ENCODE measurements at regions not wholly inside any gene's neighbourhood (a gene's known extent, or its start where the extent isn't known, plus 50 kb on each side); places are given as distances from the start of the nearest gene placed in this dataset.

DNA sequence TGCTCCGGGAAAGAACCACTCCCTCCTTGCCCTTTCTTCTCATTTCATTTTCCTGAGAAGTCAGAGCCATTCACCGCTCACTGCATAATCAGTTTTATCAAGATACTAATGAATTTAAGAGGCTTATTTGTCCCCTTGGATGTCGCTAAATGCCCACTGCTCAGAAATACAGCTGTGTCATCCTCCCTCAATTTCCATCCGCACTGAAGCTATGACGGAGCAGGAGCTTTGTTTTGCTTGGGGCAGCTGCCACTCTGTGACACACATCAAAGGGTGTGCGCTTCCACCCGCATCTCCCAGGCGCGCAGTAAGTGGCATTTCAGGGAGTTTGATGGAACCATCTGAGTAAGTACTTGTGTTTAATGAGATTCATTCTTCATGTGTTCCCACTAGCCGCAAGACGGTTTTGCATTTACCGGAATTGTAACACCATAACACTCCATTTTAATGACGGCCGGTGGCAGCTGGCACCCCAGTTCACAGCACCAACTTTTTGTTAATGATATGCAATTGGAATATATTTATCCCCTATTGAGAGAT, 103.8 kb upstream of the PARD3 start:
- Histone ChIP-seq H3K9me3 (ENCODE audit: insufficient read depth, low read length, severe bottlenecking) (peaks cover 5% of the 10 kb centered on the region), H2AFZ (ENCODE audit: low read depth, low read length) (no peak overlapping the region), H3K4me1 (ENCODE audit: insufficient read depth, low read length) (no peaks in the 10 kb centered on the region), H4K20me1 (ENCODE audit: insufficient read depth, low read length) (no peaks in the 10 kb centered on the region), H3K36me3 (ENCODE audit: insufficient read depth, low read length) (no peaks in the 10 kb centered on the region), H3K27ac (ENCODE audit: low read length) (no peak overlapping the region), H3K79me2 (ENCODE audit: insufficient read depth, low read length) (no peaks in the 10 kb centered on the region), H3K4me2 (ENCODE audit: insufficient read depth, low read length) (no peak overlapping the region), H3K9ac (ENCODE audit: low read depth, low read length) (no peak overlapping the region), H3K4me3 (ENCODE audit: low read depth in 1 of 2, low read length in 2 of 2) (no peak overlapping the region), H3K27me3 (ENCODE audit: insufficient read depth, low read length, poor library complexity) (no peaks in the 10 kb centered on the region)
- ATAC-seq (ENCODE audit: insufficient read depth, low read depth), result no peak
- no peak for DNase-seq
- TF ChIP-seq, protein P1, sequence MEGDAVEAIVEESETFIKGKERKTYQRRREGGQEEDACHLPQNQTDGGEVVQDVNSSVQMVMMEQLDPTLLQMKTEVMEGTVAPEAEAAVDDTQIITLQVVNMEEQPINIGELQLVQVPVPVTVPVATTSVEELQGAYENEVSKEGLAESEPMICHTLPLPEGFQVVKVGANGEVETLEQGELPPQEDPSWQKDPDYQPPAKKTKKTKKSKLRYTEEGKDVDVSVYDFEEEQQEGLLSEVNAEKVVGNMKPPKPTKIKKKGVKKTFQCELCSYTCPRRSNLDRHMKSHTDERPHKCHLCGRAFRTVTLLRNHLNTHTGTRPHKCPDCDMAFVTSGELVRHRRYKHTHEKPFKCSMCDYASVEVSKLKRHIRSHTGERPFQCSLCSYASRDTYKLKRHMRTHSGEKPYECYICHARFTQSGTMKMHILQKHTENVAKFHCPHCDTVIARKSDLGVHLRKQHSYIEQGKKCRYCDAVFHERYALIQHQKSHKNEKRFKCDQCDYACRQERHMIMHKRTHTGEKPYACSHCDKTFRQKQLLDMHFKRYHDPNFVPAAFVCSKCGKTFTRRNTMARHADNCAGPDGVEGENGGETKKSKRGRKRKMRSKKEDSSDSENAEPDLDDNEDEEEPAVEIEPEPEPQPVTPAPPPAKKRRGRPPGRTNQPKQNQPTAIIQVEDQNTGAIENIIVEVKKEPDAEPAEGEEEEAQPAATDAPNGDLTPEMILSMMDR (IDR thresholded peaks at IDR 0.05; ENCODE audit: borderline replicate concordance, extremely low read depth, low read length, poor library complexity, severe bottlenecking), result no peak
- TF ChIP-seq EZH2 (IDR thresholded peaks at IDR 0.05; ENCODE audit: borderline replicate concordance, low read depth, low read length, severe bottlenecking), result no peak

- Histone ChIP-seq H3K4me2 (ENCODE audit: insufficient read depth, low read length) (no peak overlapping the region), H3K9ac (ENCODE audit: low read depth, low read length) (no peak overlapping the region), H3K27me3 (ENCODE audit: insufficient read depth, low read length, poor library complexity) (no peaks in the 10 kb centered on the region), H3K79me2 (ENCODE audit: insufficient read depth, low read length) (no peaks in the 10 kb centered on the region), H3K27ac (ENCODE audit: low read length) (no peak overlapping the region), H3K4me1 (ENCODE audit: insufficient read depth, low read length) (no peaks in the 10 kb centered on the region), H4K20me1 (ENCODE audit: insufficient read depth, low read length) (no peaks in the 10 kb centered on the region), H2AFZ (ENCODE audit: low read depth, low read length) (no peak overlapping the region), H3K36me3 (ENCODE audit: insufficient read depth, low read length) (no peaks in the 10 kb centered on the region), H3K4me3 (ENCODE audit: low read depth in 1 of 2, low read length in 2 of 2) (no peak overlapping the region), H3K9me3 (ENCODE audit: insufficient read depth, low read length, severe bottlenecking) (no peaks in the 10 kb centered on the region)
- no peak for TF ChIP-seq EZH2 (IDR thresholded peaks at IDR 0.05; ENCODE audit: borderline replicate concordance, low read depth, low read length, severe bottlenecking)
- TF ChIP-seq, protein P1 (IDR thresholded peaks at IDR 0.05; ENCODE audit: borderline replicate concordance, extremely low read depth, low read length, poor library complexity, severe bottlenecking), result no peak
- DNase-seq, result no peak
- ATAC-seq (ENCODE audit: insufficient read depth, low read depth), result no peak
These were observed 103.1 kb upstream of the PARD3 start for GRCh38 chr10:34918060-34918775.

DNA sequence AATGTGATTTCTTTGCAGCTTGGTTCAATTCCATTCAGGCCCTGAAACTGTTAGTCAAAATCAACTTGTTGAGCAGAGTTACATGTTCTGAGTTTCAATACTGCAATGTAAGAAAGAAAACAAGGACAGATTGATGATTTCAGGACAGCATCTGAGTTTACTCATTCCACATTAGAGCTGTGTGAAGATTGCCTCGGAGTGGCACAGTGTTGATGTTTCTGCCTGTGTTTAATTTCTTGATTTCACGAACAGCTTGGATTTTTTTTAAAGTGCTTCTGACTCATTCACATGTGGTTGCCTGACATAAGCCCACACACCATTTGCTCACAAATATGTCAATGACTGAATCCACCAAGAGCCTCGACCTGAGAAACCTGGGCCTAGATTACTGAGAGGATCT, 101.2 kb upstream of the PARD3 start:
- H3K4me2 ChIP-seq (ENCODE audit: insufficient read depth, low read length), result no peak overlapping the region
- no peaks in the 10 kb centered on the region for H3K36me3 ChIP-seq (ENCODE audit: insufficient read depth, low read length)
- no peak for DNase-seq

More for the DNA sequence above, 101.2 kb upstream of the PARD3 start:
- Histone ChIP-seq H3K27me3 (ENCODE audit: insufficient read depth, low read length, poor library complexity) (no peaks in the 10 kb centered on the region), H3K79me2 (ENCODE audit: insufficient read depth, low read length) (no peaks in the 10 kb centered on the region), H3K4me1 (ENCODE audit: insufficient read depth, low read length) (no peaks in the 10 kb centered on the region), H3K9ac (ENCODE audit: low read depth, low read length) (no peak overlapping the region), H2AFZ (ENCODE audit: low read depth, low read length) (no peak overlapping the region), H4K20me1 (ENCODE audit: insufficient read depth, low read length) (no peaks in the 10 kb centered on the region), H3K4me3 (ENCODE audit: low read depth in 1 of 2, low read length in 2 of 2) (no peak overlapping the region), H3K9me3 (ENCODE audit: insufficient read depth, low read length, severe bottlenecking) (no peaks in the 10 kb centered on the region), H3K27ac (ENCODE audit: low read length) (no peak overlapping the region)
- ATAC-seq (ENCODE audit: insufficient read depth, low read depth), result no peak
- TF ChIP-seq, protein P1 (IDR thresholded peaks at IDR 0.05; ENCODE audit: borderline replicate concordance, extremely low read depth, low read length, poor library complexity, severe bottlenecking), result no peak
- no peak for TF ChIP-seq EZH2 (IDR thresholded peaks at IDR 0.05; ENCODE audit: borderline replicate concordance, low read depth, low read length, severe bottlenecking)
